ENCODE measurements at regions not wholly inside any gene's neighbourhood (a gene's known extent, or its start where the extent isn't known, plus 50 kb on each side); places are given as distances from the start of the nearest gene placed in this dataset.

DNA sequence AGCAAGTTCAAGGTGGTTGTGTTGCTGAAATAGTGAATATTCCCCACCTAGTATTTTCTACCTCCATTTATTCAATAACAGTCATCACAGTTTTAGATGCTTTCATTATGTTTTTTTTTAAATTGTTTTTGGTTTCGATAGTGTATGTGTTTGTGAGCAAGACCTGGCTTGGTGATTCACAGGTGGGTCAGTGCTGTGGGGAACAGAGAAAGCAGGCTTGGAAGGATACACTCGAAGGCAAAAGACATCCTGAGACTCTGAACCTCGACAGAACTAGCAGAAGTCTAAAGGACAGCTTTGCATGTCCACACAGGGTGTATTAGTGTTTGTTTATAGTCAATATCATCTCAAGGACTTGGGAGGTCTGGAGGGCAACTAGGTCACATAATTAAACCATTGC lies 551.5 kb downstream of the RIT2 start:
- no peak for DNase-seq

DNA sequence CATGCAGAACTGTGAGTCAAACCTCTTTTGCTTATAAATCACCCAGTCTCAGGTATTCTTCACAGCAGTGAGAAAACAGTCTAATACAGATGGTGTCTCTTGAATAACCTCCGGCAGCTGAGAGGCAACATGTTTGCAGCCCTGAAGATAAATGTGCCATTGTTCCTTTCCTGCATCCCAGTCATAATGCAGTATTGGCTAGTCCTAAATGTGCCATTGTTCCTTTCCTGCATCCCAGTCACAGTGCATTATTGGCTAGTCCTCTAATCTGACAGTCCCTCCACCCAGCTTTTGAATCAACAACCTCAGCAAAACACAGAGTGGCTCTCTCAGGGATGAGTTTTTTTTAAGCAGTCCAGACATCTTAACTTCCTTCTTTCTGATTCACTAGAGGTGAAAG lies 550.7 kb downstream of the RIT2 start:
- no peak for DNase-seq

DNA sequence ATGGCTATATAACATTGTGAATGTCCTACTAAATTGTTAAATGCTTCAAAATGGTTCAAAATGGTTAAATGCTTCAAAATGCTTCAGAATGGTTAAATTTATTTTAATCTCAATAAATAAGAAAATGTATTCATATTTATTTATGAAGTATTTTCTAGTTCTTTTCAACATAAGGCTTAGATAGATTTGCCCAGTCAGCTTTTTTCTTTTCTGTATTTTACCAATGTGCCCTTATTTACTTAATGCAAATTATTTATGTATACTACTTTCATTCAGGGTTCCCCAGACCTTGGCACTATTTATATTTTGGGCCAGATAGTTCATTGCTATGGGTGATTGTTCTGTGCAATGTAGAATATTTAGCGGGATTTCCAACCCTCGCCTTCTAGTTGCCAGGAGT lies 546.7 kb downstream of the RIT2 start:
- no peak for DNase-seq

DNA sequence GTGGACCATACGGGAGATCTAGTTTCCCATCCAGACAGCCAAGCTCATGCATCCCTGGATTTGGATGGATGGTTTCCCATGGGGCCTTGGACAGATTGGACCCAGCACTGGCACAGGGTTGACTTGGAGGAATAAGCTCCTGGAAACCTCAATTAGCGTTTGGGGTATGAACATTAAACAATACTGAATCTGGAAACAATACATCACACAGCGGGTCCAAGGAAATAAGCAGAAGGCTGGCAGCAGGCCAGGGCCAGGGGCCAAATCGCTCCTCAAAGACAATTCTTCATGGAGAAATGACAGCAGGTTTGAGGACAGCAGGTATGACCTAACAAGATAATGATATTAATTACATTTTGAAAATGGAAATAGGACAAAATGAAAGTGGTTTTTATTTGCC lies 540.6 kb downstream of the RIT2 start:
- DNase-seq, result peak; percentile 99

DNA sequence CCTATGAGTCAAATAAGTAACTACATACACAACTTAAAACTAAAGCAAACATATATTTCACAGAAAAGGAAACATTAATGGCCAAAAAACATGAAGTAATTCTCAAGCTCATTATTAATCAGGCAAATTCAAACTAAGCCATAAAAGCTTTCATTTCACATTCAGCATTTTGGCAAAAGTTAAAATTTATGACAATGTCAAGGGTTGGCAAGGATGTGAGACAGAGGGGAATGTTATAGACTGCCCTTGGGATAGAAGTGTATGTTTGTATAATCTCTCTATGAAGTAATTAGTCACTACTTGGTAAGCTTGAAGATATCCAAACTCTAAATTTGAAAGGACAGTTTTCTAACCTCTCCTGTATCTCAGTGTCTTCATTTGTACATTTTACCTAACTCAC lies 539.4 kb downstream of the RIT2 start:
- DNase-seq, result no peak

DNA sequence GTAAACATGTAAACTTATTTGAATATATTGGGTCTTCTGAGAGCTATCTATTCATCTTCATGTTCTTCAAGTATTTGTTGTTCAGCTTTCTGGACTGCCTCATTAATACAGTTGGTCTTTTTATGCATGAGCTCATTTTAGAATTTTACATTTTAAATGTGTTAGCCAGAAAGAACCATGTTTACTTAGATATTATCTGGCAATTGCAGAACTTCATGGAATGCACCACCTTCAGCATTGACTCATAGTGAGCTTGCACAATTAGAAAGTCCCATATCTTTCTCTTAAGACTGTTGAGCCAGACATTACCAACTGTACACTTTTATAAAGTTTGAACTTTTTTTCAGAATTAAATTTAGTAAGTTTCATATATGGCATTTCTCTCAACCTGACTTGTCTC lies 536.7 kb downstream of the RIT2 start:
- no peak for DNase-seq

DNA sequence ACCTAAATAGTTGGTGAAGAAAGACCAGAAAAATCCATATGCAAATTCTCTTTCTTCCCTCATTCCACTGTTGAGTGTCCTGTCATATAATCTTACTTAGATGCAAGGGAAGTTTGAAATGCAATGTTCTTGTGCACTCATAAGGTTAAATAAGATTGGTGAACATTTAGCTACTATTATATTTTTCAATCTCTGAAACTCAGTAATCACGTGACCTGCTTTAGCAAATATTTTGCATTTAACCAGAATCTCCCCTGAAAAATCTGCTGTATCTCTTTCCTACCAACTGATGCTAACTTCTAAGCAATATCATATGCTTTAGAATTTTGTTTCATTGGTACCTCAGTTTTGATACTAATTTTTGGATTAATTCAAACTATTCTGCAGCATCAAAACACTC lies 533.2 kb downstream of the RIT2 start:
- DNase-seq, result no peak

DNA sequence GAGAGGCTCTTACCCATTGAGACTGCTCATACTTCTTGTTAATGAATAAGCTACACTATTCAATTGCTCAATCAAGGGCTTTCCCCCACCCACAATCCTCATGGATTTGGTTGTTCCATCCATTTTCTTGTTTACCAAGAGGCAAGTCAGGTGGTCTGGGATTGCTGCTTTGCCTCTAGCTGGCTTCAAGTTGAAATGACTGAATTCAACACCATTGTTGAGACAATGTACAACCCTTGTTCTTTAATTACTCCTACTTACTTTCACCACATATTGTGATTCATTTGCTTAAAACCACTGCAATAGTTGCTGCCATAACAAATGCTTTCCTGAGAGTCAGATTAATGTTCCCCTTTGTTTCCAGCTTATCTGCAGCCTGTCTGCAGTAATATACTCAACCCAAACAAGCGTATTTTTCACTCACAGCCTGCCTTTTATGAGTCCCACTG lies 532.2 kb downstream of the RIT2 start:
- DNase-seq, result no peak

DNA sequence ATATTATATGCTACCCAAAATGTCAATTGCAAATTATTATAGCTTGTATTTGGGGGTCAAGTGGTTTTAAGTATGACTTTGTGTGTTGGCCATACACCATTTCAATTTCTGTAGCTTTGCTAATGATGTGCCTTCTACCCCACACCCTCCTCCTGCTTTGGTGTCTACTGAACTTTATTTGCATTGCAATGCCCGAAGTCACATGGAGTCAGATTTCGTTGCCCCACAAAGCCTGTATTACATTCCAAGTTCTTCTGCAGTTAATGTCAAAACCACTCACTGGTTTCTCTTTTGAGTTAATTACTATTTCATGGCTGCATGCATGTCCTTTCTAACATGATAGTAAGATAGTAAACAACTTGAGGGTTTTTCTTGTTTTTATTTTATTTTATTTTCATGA lies 528.9 kb downstream of the RIT2 start:
- no peak for DNase-seq

DNA sequence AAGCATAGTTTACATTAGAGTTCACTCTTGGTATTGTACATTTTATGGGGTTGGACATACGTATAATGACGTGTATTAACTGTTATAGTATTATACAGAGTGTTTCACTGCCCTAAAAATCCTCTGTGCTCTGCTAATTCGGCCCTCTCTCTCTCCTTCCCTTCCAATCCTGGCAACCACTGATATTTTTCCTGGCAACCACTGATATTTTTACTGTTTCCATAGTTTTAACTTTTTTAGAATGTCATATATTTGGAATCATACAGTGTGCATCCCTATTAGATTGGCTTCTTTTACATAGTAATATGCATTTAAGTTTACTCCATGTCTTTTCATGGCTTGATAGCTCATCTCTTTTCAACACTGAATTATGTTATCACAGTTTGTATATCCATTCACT lies 526.7 kb downstream of the RIT2 start:
- DNase-seq, result no peak

DNA sequence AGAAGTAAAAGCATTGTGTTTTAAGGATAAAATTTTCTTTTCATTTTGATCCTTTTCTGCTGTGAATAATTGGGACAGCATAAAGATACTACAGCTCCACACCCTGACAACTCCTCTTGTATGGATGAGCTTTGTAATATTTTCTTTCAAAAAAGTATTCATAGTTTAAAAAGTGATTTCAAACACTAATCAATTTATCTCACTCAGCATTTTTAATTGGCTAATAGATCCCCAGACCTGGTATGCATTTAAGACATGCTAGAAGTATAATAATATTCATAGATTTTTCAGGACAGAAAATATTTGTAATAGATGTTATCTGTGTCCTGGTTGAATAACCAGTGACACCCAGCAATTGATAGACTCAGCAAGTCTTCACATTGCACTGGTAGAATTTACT lies 510.7 kb downstream of the RIT2 start:
- no peak for DNase-seq

DNA sequence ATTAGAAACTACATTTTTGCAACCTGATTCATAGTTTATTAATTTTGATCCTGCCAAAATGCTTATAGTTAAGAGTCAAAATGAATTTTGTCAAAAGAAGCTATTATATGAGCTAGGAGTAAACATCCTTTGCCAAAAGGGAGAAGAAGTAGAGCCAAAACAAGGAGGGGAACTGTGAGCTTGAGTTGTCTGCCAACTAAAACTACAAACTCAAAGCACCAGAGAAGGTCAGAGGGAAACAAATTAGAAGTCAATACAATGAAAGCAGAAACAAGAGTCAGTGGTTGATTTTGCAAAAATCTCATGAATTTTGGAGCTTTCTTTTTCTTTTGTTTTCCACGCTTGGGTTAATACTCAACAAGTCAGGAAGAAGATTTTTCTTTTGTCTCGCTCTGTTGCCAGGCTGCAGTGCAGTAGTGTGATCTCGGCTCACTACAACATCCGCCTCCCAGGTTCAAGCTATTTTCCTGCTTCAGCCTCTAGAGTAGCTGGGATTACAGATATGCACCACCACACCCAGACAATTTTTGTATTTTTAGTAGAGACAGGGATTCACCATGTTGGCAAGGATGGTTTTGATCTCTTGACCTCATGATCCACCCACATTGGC lies 508.5 kb downstream of the RIT2 start:
- no peak for DNase-seq

DNA sequence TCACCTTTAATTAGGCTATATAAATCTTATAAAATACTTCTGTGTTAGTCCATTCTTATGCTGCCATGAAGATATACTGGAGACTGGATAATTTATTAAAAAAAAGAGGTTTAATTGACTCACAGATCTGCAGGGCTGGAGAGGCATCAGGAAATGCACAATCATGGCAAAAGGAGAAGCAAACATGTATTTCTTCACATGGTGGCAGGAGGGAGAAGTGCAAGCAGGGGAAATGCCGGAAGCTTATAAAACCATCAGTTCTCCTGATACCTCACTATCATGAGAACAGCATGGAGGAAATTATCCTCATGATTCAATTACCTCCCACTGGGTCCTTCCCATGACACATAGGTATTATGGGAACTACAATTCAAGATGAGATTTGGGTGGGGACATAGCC lies 504.4 kb downstream of the RIT2 start:
- DNase-seq, result no peak

DNA sequence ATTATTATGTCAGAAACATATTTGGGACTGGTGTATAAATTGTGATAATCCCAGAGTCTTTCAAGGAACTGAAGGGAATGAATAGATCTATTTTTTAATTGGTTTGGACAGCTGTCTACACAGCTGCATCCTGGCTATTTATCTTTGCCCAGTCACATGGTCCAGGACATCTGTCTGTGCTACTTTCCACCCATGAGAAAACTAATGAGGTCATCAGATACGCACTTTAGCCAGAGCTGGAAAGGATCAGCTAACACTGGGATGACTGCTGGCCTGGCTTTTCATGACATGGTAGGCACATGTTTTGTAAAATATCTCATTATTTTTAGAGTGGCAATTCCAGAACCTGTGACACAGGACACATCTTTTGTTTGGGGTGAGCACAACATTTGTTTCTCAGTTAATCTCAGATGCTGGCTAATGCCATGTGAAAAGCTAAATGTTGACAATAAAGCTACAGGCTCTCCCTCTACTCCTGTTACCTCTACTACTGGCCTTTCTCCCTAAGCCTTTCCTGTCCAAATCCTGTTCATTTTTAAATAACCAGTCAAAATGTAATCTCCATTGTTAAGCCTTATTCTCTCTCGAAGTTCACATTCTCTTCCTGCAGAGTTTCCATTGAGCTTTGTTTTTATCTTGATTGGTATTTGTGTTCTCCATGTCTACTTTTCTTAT lies 500.7 kb downstream of the RIT2 start:
- DNase-seq, result peak; percentile 81

DNA sequence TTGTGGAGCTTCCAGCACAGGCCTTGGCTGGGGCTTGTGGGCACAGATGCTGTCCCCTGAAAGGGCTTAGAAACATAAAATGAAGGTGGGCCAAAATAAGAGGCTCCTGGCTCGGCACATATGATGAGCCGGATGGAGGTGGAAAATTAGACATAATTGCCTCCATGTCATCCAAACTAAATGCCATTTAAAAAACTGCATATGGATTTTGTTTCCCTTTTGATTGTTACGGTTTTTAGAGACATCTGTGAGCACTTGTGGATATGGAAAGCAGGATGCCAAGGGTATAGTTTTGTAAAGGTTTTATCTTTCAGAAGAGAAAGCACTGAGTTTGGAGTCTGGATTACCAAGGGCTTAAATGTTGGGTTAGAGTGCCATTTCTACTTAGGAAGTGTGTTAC lies 498.3 kb downstream of the RIT2 start:
- no peak for DNase-seq

DNA sequence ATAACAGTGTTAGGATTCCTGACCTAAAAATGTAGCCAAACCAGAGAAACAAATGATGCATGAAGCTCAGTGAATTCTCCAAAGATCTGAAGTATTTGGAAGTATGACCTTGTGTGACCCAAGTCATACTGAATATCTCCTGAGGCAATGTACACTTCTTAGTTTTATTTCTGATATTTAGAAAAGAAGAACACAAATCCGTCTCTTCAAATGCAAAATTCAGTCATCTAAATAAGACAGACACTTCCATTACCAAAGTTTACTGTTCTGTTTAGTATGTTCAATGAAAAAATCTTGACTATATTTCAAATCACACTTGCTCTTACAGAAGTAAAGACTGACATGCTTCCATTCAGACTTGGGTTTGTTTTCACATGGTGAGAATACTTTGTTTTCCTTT lies 495.7 kb downstream of the RIT2 start:
- no peak for DNase-seq

DNA sequence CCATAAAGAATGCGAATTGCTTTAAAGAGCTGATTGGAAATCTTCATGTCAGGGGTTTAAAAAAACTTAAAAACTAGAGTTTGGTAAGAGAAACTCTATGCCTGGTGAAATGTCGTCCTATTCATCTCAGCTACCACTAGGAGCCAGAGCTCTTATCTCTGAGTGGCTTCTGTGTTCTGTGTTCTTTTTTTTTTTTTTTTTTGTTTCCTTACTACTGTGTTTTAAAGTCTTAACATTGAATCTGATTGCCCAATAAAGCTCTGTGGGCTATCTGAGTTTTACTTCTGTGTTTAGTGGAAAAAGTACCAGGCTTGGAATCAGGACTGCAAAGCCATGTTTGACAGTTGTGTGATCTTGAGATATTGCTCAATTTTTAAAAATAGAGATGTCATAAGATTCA lies 494.8 kb downstream of the RIT2 start:
- no peak for DNase-seq

DNA sequence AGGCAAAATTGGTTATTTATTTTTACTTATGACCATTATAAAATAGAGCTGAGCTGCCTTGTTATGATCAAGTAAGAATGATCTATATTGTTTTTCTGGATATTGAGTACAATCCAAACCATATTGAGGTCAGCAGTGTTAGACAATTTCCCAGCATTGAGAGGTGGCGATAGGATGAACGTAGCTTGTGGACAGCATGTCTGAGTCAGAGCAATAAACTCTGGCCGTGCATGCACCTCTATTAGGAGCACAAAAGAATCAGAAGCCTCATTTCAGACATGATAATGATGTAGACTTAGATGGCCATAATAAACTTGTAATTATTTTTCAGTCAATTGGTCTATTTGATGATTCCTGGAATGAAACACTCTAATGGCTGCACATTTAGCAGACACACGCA lies 491.6 kb downstream of the RIT2 start:
- no peak for DNase-seq

DNA sequence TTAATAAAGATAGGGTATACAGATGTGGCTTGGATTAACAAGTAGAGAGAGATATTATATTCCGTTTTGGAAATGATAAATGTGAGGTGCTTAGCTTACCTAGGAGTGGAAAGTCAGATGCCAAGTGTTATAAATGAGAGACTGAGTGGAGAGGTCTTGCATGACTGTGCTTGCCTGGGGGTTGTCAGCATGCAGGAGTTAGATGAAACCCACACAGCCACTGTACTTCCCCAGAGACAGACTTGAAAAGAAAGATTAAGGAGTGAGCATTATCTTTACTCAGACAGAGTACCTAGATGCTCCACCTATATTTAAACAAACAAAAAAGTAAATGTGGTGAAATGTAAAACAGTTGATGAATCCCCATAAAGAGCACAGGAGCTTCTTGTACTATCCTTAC lies 482.7 kb downstream of the RIT2 start:
- no peak for DNase-seq

DNA sequence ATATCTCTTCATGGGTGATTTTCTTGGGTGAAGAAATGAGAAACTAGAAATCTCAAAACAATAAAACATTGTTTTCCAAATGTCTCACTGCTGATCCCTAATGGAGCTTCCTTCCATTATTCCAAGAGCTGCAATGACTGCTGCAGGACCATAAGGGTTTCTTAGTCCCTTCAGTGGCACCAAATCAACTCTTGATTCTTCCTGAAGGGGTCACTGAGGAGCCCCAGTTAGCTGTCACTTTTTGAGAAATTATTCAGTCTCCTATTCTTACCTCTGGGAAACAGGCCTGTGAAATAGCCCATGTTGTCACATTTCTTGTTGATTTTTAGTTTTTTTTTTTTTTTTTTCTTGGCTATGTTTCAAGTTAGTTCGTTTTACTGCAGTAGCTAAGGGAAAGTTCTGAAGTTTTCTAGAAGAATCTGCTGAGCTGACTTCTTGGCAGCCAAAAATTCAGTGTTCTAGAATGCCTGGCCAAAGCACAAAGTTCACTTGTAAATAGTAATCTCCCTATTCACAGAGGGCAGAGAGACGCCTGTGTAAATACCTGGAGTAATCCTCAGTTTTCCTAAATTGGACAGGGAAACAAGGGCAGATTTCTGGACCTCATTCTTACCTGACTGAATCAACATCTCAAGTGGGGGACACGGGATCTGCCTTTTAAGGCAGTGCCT lies 480.0 kb downstream of the RIT2 start:
- DNase-seq, result no peak

DNA sequence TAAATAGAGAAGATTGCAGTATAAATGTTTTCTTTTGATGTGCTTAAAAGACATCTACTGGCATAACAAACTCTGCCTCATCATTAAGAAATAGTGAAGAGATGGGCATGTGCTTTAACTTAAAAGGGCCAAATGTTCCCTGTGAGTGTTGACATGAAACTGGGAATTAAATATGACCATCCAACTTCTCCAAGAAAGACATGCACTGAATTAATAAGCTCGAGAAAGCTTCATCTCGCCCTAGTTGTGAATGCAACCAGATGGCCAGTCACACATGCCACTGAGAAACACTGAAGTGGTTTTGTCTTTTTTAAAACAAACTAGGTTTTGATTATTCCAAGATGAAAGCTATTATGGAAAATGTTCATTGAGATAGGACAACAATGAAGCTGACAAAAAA lies 479.2 kb downstream of the RIT2 start:
- no peak for DNase-seq

DNA sequence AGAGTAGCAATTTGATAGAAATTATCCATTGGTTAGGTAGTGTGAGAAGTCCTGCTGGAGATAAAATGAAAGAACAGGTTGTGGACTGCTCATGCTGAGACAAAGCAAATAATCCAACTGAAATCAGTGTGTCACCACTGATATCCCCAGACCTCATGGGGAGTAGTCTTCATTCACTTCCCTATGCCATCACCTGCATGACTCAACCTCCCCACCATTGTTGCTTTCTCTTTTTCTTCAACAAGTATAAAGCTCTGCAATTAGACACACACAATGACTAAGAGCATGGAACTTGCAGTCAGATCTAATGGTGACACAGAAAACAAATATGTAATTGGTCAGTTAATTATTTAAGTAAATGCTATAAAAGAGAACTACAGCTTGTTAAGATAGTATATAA lies 475.3 kb downstream of the RIT2 start:
- DNase-seq, result no peak

DNA sequence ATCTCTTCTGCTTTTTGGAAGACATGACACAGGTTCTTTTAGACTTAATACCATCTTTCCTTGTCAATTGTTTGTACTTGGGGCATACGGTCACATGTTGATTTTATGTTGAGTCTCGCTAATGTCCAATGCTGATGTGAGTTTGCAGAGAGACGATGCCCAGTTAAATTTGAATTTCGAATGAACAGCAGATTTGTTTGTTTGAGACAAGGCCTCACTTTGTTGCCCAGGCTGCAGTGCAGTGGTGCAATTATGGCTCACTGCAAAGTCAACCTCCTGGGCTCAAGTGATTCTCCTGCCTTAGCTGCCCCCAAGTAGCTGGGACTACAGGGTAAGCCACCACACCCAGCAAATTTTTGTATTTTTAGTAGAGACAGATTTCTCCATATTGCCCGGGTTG lies 473.5 kb downstream of the RIT2 start:
- no peak for DNase-seq

DNA sequence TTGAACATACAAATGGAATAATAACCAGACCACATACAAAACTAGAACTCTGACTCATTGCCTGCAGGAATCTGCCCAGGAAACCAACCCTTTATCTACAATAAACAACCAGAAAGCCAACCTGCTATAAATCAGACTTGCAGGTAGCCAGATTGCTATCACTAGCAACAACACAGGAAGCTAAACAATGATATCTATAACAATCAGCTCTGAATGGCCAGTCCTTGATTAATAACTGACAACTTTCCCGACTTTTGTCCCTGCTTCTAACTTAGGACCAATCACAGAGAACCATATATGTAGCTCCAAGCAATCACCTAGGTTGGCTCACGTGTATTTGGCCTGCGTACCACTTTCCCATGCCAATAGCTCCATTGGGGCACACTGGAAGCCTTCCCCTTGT lies 470.8 kb downstream of the RIT2 start:
- DNase-seq, result peak; percentile 42
